ENCODE measurements at regions not wholly inside any gene's neighbourhood (a gene's known extent, or its start where the extent isn't known, plus 50 kb on each side); places are given as distances from the start of the nearest gene placed in this dataset.

- DNase-seq (ENCODE audit: low read depth, low spot score) (no peak), FAIRE-seq (no peak)
- H3K9me3 ChIP-seq (replicated peaks; ENCODE audit: control insufficient read depth, insufficient read depth, low read length) = no peaks in the 10 kb centered on the region
- no peak overlapping the region for H2AFZ ChIP-seq (ENCODE audit: low read depth, low read length)
- POLR2A ChIA-PET = no interaction called here
- no peaks in the 10 kb centered on the region for H3K4me1 ChIP-seq (ENCODE audit: control insufficient read depth, extremely low read depth, insufficient read depth, low read length)
- no peaks in the 10 kb centered on the region for H3K79me2 ChIP-seq (ENCODE audit: control insufficient read depth, insufficient read depth, low read length)
- no peaks in the 10 kb centered on the region for H3K27me3 ChIP-seq (ENCODE audit: control insufficient read depth in 2 of 2, insufficient read depth in 2 of 2, low read length in 2 of 2)
- dilution Hi-C loops (cut with MboI; ENCODE audit: extremely low pct_ligation_motif_present, low sequenced_read_pairs) (no loop called here), intact Hi-C loops (cut with micrococcal nuclease) (no loop called here)
- TF ChIP-seq MYC (IDR thresholded peaks at IDR 0.05; ENCODE audit: low read depth, low read length) = no peak
- TF ChIP-seq POLR2A (IDR thresholded peaks at IDR 0.05; ENCODE audit: low read depth, low read length) = no peak
- TF ChIP-seq EZH2 (IDR thresholded peaks at IDR 0.05; ENCODE audit: borderline replicate concordance, low read depth, low read length, severe bottlenecking) = no peak
- no peak for TF ChIP-seq GATA2 (IDR thresholded peaks at IDR 0.05; ENCODE audit: insufficient read depth, insufficient read length, low read depth, low read length)
- TF ChIP-seq FOS (IDR thresholded peaks at IDR 0.05; ENCODE audit: borderline replicate concordance, insufficient read depth, low read length) = no peak
- TF ChIP-seq, protein P1, sequence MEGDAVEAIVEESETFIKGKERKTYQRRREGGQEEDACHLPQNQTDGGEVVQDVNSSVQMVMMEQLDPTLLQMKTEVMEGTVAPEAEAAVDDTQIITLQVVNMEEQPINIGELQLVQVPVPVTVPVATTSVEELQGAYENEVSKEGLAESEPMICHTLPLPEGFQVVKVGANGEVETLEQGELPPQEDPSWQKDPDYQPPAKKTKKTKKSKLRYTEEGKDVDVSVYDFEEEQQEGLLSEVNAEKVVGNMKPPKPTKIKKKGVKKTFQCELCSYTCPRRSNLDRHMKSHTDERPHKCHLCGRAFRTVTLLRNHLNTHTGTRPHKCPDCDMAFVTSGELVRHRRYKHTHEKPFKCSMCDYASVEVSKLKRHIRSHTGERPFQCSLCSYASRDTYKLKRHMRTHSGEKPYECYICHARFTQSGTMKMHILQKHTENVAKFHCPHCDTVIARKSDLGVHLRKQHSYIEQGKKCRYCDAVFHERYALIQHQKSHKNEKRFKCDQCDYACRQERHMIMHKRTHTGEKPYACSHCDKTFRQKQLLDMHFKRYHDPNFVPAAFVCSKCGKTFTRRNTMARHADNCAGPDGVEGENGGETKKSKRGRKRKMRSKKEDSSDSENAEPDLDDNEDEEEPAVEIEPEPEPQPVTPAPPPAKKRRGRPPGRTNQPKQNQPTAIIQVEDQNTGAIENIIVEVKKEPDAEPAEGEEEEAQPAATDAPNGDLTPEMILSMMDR (IDR thresholded peaks at IDR 0.05; ENCODE audit: extremely low read depth in 1 of 2, insufficient read depth in 1 of 2, low read depth in 1 of 2, low read length in 2 of 2) = no peak
- H3K9me1 ChIP-seq (replicated peaks; ENCODE audit: control insufficient read depth, extremely low read depth, insufficient read depth, low read length) = no peaks in the 10 kb centered on the region
- no peaks in the 10 kb centered on the region for H3K36me3 ChIP-seq (ENCODE audit: control insufficient read depth in 2 of 2, extremely low read depth in 1 of 2, insufficient read depth in 2 of 2, low read length in 2 of 2)
- CTCF ChIA-PET = no interaction called here
- no peak overlapping the region for H3K4me3 ChIP-seq (replicated peaks in 1 of 3; ENCODE audit: insufficient read depth in 1 of 3, low read depth in 1 of 3, low read length in 3 of 3)
- no peak overlapping the region for H3K9ac ChIP-seq (replicated peaks; ENCODE audit: extremely low read depth, insufficient read depth, low read length)
- H3K4me2 ChIP-seq (ENCODE audit: insufficient read depth, low read length) = no peak overlapping the region
- no peaks in the 10 kb centered on the region for H4K20me1 ChIP-seq (replicated peaks; ENCODE audit: control insufficient read depth, extremely low read depth, insufficient read depth, low read length)
- H3K27ac ChIP-seq (ENCODE audit: insufficient read depth, low read depth, low read length) = no peak overlapping the region
- BruUV-seq (replicated peaks) = no TSS peak
Measured at GRCh38 chr2:9089831-9090230, 86.3 kb upstream of the MBOAT2 start.

DNA sequence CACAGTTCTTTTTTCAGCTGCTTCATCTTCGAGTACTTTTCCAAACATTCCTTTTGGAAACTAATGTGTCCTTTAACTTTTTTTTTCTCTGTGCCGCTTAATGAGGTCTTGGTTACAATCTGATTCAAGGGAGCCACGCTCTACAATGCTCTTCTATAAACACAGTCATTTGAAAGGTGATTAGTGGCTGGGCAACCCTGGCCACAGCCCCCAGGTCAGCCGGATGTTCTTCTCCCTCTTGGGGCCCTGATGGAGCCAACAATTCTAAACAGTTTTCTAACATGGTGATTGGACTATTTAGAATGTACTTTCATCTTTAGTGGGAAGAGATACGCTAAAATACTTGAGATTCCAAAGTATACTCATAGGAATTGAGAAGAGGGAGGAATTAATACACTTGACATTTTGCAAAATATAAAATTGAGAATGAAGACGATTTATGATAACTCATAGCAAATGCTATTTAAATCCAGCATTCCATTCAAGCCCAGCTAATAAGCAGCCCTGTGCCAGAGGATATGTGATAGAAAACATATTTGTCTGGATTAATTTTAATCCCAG, 83.7 kb upstream of the MBOAT2 start:
- H3K4me3 ChIP-seq (replicated peaks in 1 of 3; ENCODE audit: insufficient read depth in 1 of 3, low read depth in 1 of 3, low read length in 3 of 3) = no peak overlapping the region
- FAIRE-seq = no peak
- POLR2A ChIA-PET = no interaction called here

More for the DNA sequence above, 83.7 kb upstream of the MBOAT2 start:
- BruUV-seq (replicated peaks) = no TSS peak
- Histone ChIP-seq H3K4me2 (ENCODE audit: insufficient read depth, low read length) (no peak overlapping the region), H2AFZ (ENCODE audit: low read depth, low read length) (no peak overlapping the region), H3K9ac (replicated peaks; ENCODE audit: extremely low read depth, insufficient read depth, low read length) (no peak overlapping the region), H3K27me3 (ENCODE audit: control insufficient read depth in 2 of 2, insufficient read depth in 2 of 2, low read length in 2 of 2) (no peaks in the 10 kb centered on the region), H3K4me1 (ENCODE audit: control insufficient read depth, extremely low read depth, insufficient read depth, low read length) (no peaks in the 10 kb centered on the region), H3K36me3 (ENCODE audit: control insufficient read depth in 2 of 2, extremely low read depth in 1 of 2, insufficient read depth in 2 of 2, low read length in 2 of 2) (no peaks in the 10 kb centered on the region), H3K9me1 (replicated peaks; ENCODE audit: control insufficient read depth, extremely low read depth, insufficient read depth, low read length) (no peaks in the 10 kb centered on the region), H3K9me3 (replicated peaks; ENCODE audit: control insufficient read depth, insufficient read depth, low read length) (no peaks in the 10 kb centered on the region), H3K27ac (ENCODE audit: insufficient read depth, low read depth, low read length) (no peak overlapping the region), H3K79me2 (ENCODE audit: control insufficient read depth, insufficient read depth, low read length) (no peaks in the 10 kb centered on the region), H4K20me1 (replicated peaks; ENCODE audit: control insufficient read depth, extremely low read depth, insufficient read depth, low read length) (no peaks in the 10 kb centered on the region)
- TF ChIP-seq, protein P2, sequence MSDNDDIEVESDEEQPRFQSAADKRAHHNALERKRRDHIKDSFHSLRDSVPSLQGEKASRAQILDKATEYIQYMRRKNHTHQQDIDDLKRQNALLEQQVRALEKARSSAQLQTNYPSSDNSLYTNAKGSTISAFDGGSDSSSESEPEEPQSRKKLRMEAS (IDR thresholded peaks at IDR 0.05; ENCODE audit: insufficient read depth, insufficient read length) = no peak
- TF ChIP-seq JUN (IDR thresholded peaks at IDR 0.05; ENCODE audit: borderline replicate concordance, insufficient read depth, insufficient read length, low read depth) = no peak
- TF ChIP-seq GATA2 (IDR thresholded peaks at IDR 0.05; ENCODE audit: insufficient read depth, insufficient read length, low read depth, low read length) = no peak
- TF ChIP-seq, protein P1 (IDR thresholded peaks at IDR 0.05; ENCODE audit: extremely low read depth in 1 of 2, insufficient read depth in 1 of 2, low read depth in 1 of 2, low read length in 2 of 2) = no peak
- TF ChIP-seq POLR2AphosphoS5 (IDR thresholded peaks at IDR 0.05; ENCODE audit: insufficient read depth, low read depth, low read length) = no peak
- no peak for TF ChIP-seq EZH2 (IDR thresholded peaks at IDR 0.05; ENCODE audit: borderline replicate concordance, low read depth, low read length, severe bottlenecking)
- TF ChIP-seq FOS (IDR thresholded peaks at IDR 0.05; ENCODE audit: borderline replicate concordance, insufficient read depth, low read length) = no peak
- no peak for TF ChIP-seq POLR2A (IDR thresholded peaks at IDR 0.05; ENCODE audit: low read depth, low read length)
- TF ChIP-seq MYC (IDR thresholded peaks at IDR 0.05; ENCODE audit: low read depth, low read length) = no peak
- dilution Hi-C loops (cut with MboI; ENCODE audit: extremely low pct_ligation_motif_present, low sequenced_read_pairs) (no loop called here), intact Hi-C loops (cut with micrococcal nuclease) (no loop called here)
- DNase-seq (ENCODE audit: low read depth, low spot score) = no peak
- CTCF ChIA-PET = no interaction called here
